Thyroid gland (tissue), 4 donors: ENCODE measurements at regions not wholly inside any gene's neighbourhood (a gene's known extent, or its start where the extent isn't known, plus 50 kb on each side); places are given as distances from the start of the nearest gene placed in this dataset.

ENCODE experiments used
- DNase-seq, 2 donors: peaks; one replicate each; pipeline ENCODE4 v3.0.0-alpha.2; 2019
- H3K27ac ChIP-seq, 3 donors: fragments of 200-600 bp; sonication (generic); 1 replicate in 2 of 3; 2 replicates in 1 of 3; pipeline ENCODE4 v1.5.1; 2016 to 2019; ENCODE audit warnings: mild to moderate bottlenecking in 1 of 3, moderate library complexity in 1 of 3
- H3K27me3 ChIP-seq: fragments of 200-600 bp; sonication (generic); one replicate; pipeline ENCODE4 v1.5.1; 2019
- H3K36me3 ChIP-seq, 2 donors: fragments of 200-600 bp; sonication (generic); one replicate each; pipeline ENCODE4 v1.5.1; 2016 to 2019
- H3K4me1 ChIP-seq, 2 donors: fragments of 200-600 bp; sonication (generic); one replicate each; pipeline ENCODE4 v1.5.1; 2017 to 2019
- H3K4me3 ChIP-seq, 3 donors: fragments of 200-600 bp; sonication (generic); replicated peaks in 1 of 3; 1 replicate in 2 of 3; 2 replicates in 1 of 3; pipeline ENCODE4 v1.5.1; 2016; ENCODE audit warnings: mild to moderate bottlenecking in 1 of 3
- H3K9me3 ChIP-seq: fragments of 200-600 bp; sonication (generic); one replicate; pipeline ENCODE4 v1.5.1; 2017
- CTCF ChIP-seq, 6 experiments: fragments of 200-600 bp in 3 of 6; fragments of 450-650 bp in 3 of 6; sonication (generic) in 3 of 6; IDR thresholded peaks; one replicate each; pipeline ENCODE4 v1.5.1; 2016 to 2019; ENCODE audit warnings: antibody characterized with exemption in 6 of 6, mild to moderate bottlenecking in 2 of 6, inconsistent platforms in 1 of 6, moderate library complexity in 1 of 6
- POLR2A ChIP-seq, 2 donors: fragments of 450-650 bp; IDR thresholded peaks; one replicate each; pipeline ENCODE4 v1.6.1; 2017; ENCODE audit warnings: antibody characterized with exemption in 2 of 2, mild to moderate bottlenecking in 2 of 2, moderate library complexity in 1 of 2
- WGBS, 2 donors: methylation state at CpG; one replicate each; pipeline ENCODE4 v1.1.5; 2017; 5-methylcytosine and 5-hydroxymethylcytosine counted together
- intact Hi-C: fragments of 100-400 bp; cut with DNase I; formaldehyde crosslinking; loops from one replicate; pipeline ENCODE4 v1.15.1; 2023

GRCh38 chr2:37581433-37581832 lies 90.0 kb downstream of the CDC42EP3 start:
- Histone ChIP-seq H3K4me3 (no peak overlapping the region), H3K27ac (no peak overlapping the region), H3K27me3 (no peaks in the 10 kb centered on the region), H3K36me3 (no peaks in the 10 kb centered on the region), H3K9me3 (no peaks in the 10 kb centered on the region), H3K4me1 (peaks cover 0 to 9% of the 10 kb centered on the region in 2 donors)
- intact Hi-C loops: no loop called here
- DNase-seq: no peak
- 87 to 89% methylated on average over 5 of the region's 5 CpGs for WGBS, 2 donors
- TF ChIP-seq POLR2A (IDR thresholded peaks at IDR 0.05): no peak
- TF ChIP-seq CTCF (IDR thresholded peaks at IDR 0.05): no peak

- Histone ChIP-seq H3K9me3 (no peaks in the 10 kb centered on the region), H3K36me3 (no peaks in the 10 kb centered on the region), H3K4me1 (peaks cover 0 to 9% of the 10 kb centered on the region in 2 donors), H3K27me3 (no peaks in the 10 kb centered on the region), H3K27ac (no peak overlapping the region), H3K4me3 (no peak overlapping the region)
- intact Hi-C loops: no loop called here
- 60 to 67% methylated on average over 16 of the region's 16 CpGs for WGBS, 2 donors
- no peak for TF ChIP-seq POLR2A (IDR thresholded peaks at IDR 0.05)
- no peak for TF ChIP-seq CTCF (IDR thresholded peaks at IDR 0.05)
- DNase-seq: no peak
Observed at GRCh38 chr2:37582481-37583220, 88.8 kb downstream of the CDC42EP3 start.

- WGBS, 2 donors: 78 to 92% methylated on average over 3 of the region's 3 CpGs
- no peak overlapping the region for H3K27ac ChIP-seq
Observed at GRCh38 chr2:37583402-37583801, 88.0 kb downstream of the CDC42EP3 start.

GRCh38 chr2:37583867-37584266 lies 87.6 kb downstream of the CDC42EP3 start:
- no peak for DNase-seq
- Histone ChIP-seq H3K27ac (no peak overlapping the region), H3K4me1 (peaks cover 0 to 9% of the 10 kb centered on the region in 2 donors), H3K27me3 (no peaks in the 10 kb centered on the region), H3K36me3 (no peaks in the 10 kb centered on the region), H3K4me3 (no peak overlapping the region), H3K9me3 (no peaks in the 10 kb centered on the region)
- no peak for TF ChIP-seq POLR2A (IDR thresholded peaks at IDR 0.05)
- no peak for TF ChIP-seq CTCF (IDR thresholded peaks at IDR 0.05)
- 84 to 89% methylated on average over 2 of the region's 2 CpGs for WGBS, 2 donors
- intact Hi-C loops: no loop called here

More at GRCh38 chr2:37583402-37583801, 88.0 kb downstream of the CDC42EP3 start:
- H3K36me3 ChIP-seq: no peaks in the 10 kb centered on the region
- TF ChIP-seq CTCF (IDR thresholded peaks at IDR 0.05) (no peak), POLR2A (IDR thresholded peaks at IDR 0.05) (no peak)
- intact Hi-C loops: no loop called here
- peaks cover 0 to 9% of the 10 kb centered on the region in 2 donors for H3K4me1 ChIP-seq
- DNase-seq: no peak
- no peak overlapping the region for H3K4me3 ChIP-seq
- no peaks in the 10 kb centered on the region for H3K9me3 ChIP-seq
- H3K27me3 ChIP-seq: no peaks in the 10 kb centered on the region

- TF ChIP-seq CTCF (IDR thresholded peaks at IDR 0.05) (no peak), POLR2A (IDR thresholded peaks at IDR 0.05) (no peak)
- Histone ChIP-seq H3K27me3 (no peaks in the 10 kb centered on the region), H3K36me3 (no peaks in the 10 kb centered on the region), H3K4me3 (no peak overlapping the region), H3K9me3 (no peaks in the 10 kb centered on the region), H3K4me1 (peaks cover 0 to 9% of the 10 kb centered on the region in 2 donors), H3K27ac (no peak overlapping the region)
- no peak for DNase-seq
- intact Hi-C loops: no loop called here
- WGBS, 2 donors: 58 to 63% methylated on average over 5 of the region's 5 CpGs
Observed at GRCh38 chr2:37585295-37585908, 86.0 kb downstream of the CDC42EP3 start.
